Stimulated activated naive CD8-positive, alpha-beta T cell treated with anti-CD3 and anti-CD28 coated beads, Interleukin-15, Interleukin-2, amounts not matched to agents 100 ng/mL and 50 ng/mL, for 24 hours (primary cell): ENCODE measurements at regions not wholly inside any gene's neighbourhood (a gene's known extent, or its start where the extent isn't known, plus 50 kb on each side); places are given as distances from the start of the nearest gene placed in this dataset.
A peak's percentile ranks its signal among the peaks of the same experiment; 100 is the strongest.

Source experiments
- H3K27ac Mint-ChIP-seq: one replicate; pipeline ENCODE4 v1.8.0; 2021; ENCODE audit warnings: mild to moderate bottlenecking, mixed read lengths
- H3K27me3 Mint-ChIP-seq: one replicate; pipeline ENCODE4 v1.8.0; 2021; ENCODE audit warnings: mixed read lengths
- H3K36me3 Mint-ChIP-seq: one replicate; pipeline ENCODE4 v1.8.0; 2021; ENCODE audit warnings: low read depth, mixed read lengths
- H3K4me1 Mint-ChIP-seq: one replicate; pipeline ENCODE4 v1.8.0; 2021; ENCODE audit warnings: low read depth, mixed read lengths
- H3K4me3 Mint-ChIP-seq: one replicate; pipeline ENCODE4 v1.8.0; 2021; ENCODE audit warnings: mild to moderate bottlenecking, mixed read lengths
- H3K9me3 Mint-ChIP-seq: one replicate; pipeline ENCODE4 v1.8.0; 2021; ENCODE audit warnings: mixed read lengths

- no peaks in the 10 kb centered on the region for H3K9me3 Mint-ChIP-seq
- H3K4me3 Mint-ChIP-seq, result no peak overlapping the region
- no peaks in the 10 kb centered on the region for H3K36me3 Mint-ChIP-seq
- no peaks in the 10 kb centered on the region for H3K4me1 Mint-ChIP-seq
- no peak overlapping the region for H3K27ac Mint-ChIP-seq
- H3K27me3 Mint-ChIP-seq, result no peaks in the 10 kb centered on the region
Measured at GRCh38 chrX:39672405-39672804, 425.4 kb downstream of the BCOR start.

DNA sequence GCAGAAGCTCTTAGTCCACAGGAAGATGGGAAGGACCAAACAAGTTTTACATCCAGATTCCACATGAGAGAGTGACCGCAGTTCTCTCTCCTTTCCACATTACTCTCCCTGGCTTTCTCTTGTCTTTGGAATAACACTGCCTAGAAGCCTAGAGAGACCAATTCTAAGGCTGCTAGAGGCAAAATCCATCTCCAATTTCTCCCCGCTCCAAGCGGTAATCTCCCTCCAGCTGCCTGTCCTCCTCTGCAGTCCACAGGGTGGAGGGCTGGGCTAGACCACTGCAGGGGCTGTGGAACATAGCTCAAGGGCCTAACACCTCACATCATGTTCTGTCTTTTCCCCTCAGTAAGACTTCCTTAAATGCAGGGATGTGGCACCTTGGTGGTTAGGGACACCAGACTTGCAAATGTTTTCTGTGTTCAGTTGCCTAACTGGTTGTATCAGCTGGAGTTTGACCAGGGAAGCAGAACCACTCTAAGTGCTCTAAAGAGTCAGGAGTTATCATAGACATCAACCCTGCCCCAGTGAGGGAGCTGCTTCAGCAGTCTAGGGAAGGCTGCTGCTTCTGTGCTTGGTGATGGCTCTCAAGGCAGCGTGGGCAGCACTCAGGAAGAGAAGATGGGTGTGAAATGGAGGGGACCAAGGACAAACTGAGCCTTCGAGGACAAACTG lies 423.1 kb downstream of the BCOR start:
- no peaks in the 10 kb centered on the region for H3K9me3 Mint-ChIP-seq
- no peaks in the 10 kb centered on the region for H3K36me3 Mint-ChIP-seq
- no peaks in the 10 kb centered on the region for H3K4me1 Mint-ChIP-seq
- H3K4me3 Mint-ChIP-seq, result no peak overlapping the region
- H3K27ac Mint-ChIP-seq, result no peak overlapping the region
- no peaks in the 10 kb centered on the region for H3K27me3 Mint-ChIP-seq

GRCh38 chrX:39675162-39675553 lies 422.6 kb downstream of the BCOR start:
- H3K27ac Mint-ChIP-seq, result no peak overlapping the region
- no peaks in the 10 kb centered on the region for H3K27me3 Mint-ChIP-seq
- no peaks in the 10 kb centered on the region for H3K4me1 Mint-ChIP-seq
- H3K4me3 Mint-ChIP-seq, result no peak overlapping the region
- H3K36me3 Mint-ChIP-seq, result no peaks in the 10 kb centered on the region
- H3K9me3 Mint-ChIP-seq, result no peaks in the 10 kb centered on the region

DNA sequence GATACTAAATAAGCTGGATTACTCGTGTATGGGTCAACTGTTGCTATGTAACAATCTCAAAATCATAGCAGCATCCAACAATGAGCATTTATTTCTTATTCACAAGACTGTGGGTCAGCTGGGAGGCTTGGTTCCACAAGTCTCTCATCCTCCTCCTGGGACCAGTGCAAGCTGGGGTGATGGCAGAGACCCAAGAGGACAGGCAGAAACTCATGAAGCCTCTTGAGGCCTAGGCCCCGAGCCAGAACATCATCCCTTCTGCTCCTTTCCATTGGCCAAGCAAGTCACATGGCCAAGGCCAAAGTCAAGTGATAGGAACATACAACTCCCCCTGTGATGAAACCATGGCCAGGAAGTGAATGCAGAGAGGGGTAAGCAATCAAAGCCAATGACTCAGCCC lies 422.1 kb downstream of the BCOR start:
- H3K4me1 Mint-ChIP-seq, result no peaks in the 10 kb centered on the region
- H3K9me3 Mint-ChIP-seq, result no peaks in the 10 kb centered on the region
- no peaks in the 10 kb centered on the region for H3K36me3 Mint-ChIP-seq
- no peak overlapping the region for H3K27ac Mint-ChIP-seq
- H3K27me3 Mint-ChIP-seq, result no peaks in the 10 kb centered on the region
- H3K4me3 Mint-ChIP-seq, result no peak overlapping the region

GRCh38 chrX:39676434-39676833 lies 421.3 kb downstream of the BCOR start:
- no peaks in the 10 kb centered on the region for H3K4me1 Mint-ChIP-seq
- no peaks in the 10 kb centered on the region for H3K9me3 Mint-ChIP-seq
- no peaks in the 10 kb centered on the region for H3K36me3 Mint-ChIP-seq
- no peaks in the 10 kb centered on the region for H3K27me3 Mint-ChIP-seq
- no peak overlapping the region for H3K4me3 Mint-ChIP-seq
- no peak overlapping the region for H3K27ac Mint-ChIP-seq

GRCh38 chrX:39677585-39677977 lies 420.2 kb downstream of the BCOR start:
- no peaks in the 10 kb centered on the region for H3K9me3 Mint-ChIP-seq
- H3K27me3 Mint-ChIP-seq, result no peaks in the 10 kb centered on the region
- H3K27ac Mint-ChIP-seq, result no peak overlapping the region
- H3K4me1 Mint-ChIP-seq, result no peaks in the 10 kb centered on the region
- no peaks in the 10 kb centered on the region for H3K36me3 Mint-ChIP-seq
- no peak overlapping the region for H3K4me3 Mint-ChIP-seq

DNA sequence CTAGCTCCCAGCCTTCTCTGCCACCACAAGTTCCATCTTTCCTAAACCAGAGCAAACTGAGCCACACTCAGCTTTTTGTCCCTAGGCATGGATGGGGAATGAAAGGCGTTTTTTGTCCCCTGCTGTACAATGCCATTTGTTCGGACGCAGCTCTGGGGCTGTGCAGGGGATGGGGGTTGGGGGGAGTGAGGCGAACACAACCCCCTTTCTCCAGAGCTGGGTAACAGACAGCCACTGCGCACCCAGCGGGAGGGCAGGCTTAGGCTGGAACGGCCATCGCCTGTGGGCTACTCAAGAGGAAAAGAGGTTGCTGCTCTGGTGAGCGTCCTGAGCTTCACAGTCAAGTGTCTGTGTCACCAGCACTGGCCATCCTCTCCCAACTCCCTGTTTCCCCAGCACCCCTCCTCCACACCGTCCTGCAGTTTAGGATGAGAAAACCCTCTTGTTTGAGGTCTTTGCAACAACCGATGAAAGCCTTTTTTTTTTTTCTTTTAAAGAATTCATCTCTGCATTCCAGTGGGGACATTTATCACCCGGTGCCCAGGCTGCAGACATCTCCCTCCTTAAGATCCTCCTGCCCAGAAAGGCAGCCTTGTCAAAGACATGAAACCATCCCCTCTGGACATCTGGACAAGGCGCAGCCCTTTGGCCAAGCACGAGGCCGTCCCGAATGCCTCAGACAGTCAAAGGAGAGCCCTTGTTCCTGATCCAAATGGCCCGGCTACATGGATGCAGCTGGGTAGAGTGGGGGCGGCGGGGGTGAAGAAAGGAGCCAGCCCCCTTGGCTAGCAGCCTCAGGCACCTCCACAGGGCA lies 419.6 kb downstream of the BCOR start:
- Mint-ChIP-seq H3K4me3 (no peak overlapping the region), H3K27me3 (peaks cover 4% of the 10 kb centered on the region), H3K27ac (no peak overlapping the region), H3K4me1 (no peaks in the 10 kb centered on the region), H3K9me3 (no peaks in the 10 kb centered on the region), H3K36me3 (no peaks in the 10 kb centered on the region)

DNA sequence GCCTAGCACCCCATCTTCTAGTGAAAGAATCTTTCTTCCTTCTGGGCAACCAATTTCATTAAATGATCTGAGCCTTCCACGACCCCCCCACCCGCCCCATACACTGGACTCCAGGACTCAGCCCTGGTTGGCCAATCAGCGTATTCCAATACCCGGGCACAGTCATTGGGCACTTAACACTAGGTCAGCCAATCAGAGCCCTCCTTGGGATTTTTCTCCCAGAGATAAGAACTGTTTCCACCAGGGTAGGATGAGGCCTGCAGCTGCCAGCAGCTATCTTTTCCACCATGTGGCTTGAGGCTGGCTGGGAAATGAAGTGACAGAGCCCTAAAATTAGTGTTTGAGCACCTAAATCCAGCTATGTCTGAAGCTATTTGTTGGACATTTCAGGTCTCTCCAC lies 418.8 kb downstream of the BCOR start:
- Mint-ChIP-seq H3K36me3 (no peaks in the 10 kb centered on the region), H3K4me3 (no peak overlapping the region), H3K27ac (no peak overlapping the region), H3K4me1 (no peaks in the 10 kb centered on the region), H3K27me3 (peaks cover 4% of the 10 kb centered on the region), H3K9me3 (no peaks in the 10 kb centered on the region)

DNA sequence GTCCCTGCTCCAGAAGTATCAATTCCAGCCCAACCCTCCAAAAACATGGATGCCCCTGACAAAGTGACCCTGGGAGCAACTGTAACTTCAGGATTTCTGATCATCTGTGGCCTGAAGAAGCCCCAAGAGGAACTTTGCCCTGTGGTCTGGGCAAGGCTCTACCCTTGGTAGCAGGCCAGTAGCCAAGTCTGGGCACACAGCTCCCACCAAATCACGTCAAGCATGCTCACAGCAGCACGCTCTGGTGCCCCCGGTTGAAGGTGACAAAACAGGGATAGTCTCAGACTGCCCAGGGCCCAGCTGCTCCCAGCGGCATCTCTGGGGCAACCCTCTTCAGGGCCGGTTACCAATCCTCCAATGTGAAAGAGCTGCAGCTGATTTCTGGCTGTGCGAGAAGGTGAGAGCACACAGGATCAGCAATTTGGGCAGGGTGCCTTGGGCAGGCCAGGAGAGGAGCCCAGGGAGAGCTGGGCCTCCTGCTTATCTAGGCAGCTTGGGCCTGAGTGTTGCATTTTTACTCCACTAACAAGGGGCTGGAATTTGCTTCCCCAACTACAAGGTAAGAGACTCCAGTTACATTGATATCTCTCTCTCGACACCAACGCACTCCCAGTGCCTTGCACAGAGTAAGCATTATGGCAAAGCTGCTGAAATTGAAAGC lies 418.1 kb downstream of the BCOR start:
- no peaks in the 10 kb centered on the region for H3K36me3 Mint-ChIP-seq
- H3K27ac Mint-ChIP-seq, result no peak overlapping the region
- H3K4me1 Mint-ChIP-seq, result no peaks in the 10 kb centered on the region
- no peaks in the 10 kb centered on the region for H3K9me3 Mint-ChIP-seq
- H3K4me3 Mint-ChIP-seq, result no peak overlapping the region
- H3K27me3 Mint-ChIP-seq, result peaks cover 6% of the 10 kb centered on the region

GRCh38 chrX:39681885-39682284 lies 415.9 kb downstream of the BCOR start:
- Mint-ChIP-seq H3K4me1 (no peaks in the 10 kb centered on the region), H3K9me3 (no peaks in the 10 kb centered on the region), H3K27me3 (peaks cover 15% of the 10 kb centered on the region), H3K4me3 (no peak overlapping the region), H3K27ac (no peak overlapping the region), H3K36me3 (no peaks in the 10 kb centered on the region)

DNA sequence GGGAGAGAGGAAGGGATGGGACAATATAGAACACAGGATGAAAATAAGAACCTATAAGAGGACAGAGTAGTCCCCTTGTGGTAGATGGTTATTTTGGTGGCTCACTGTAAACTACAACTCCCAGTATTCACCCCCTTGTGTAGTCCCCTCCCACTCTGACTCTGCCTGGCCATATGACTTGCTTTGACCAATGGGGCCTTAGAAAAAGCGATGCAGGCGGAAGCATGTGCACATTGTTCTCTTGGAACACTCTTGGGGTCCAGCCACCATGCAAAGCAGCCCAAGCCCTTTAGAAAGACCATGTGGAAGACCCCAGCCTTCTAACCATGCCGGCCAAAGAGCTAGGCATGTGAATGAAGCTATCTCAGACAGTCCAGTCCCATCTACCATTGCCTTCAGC lies 415.0 kb downstream of the BCOR start:
- H3K4me3 Mint-ChIP-seq, result no peak overlapping the region
- H3K4me1 Mint-ChIP-seq, result no peaks in the 10 kb centered on the region
- no peaks in the 10 kb centered on the region for H3K9me3 Mint-ChIP-seq
- H3K36me3 Mint-ChIP-seq, result no peaks in the 10 kb centered on the region
- H3K27ac Mint-ChIP-seq, result no peak overlapping the region
- H3K27me3 Mint-ChIP-seq, result peaks cover 15% of the 10 kb centered on the region

GRCh38 chrX:39688219-39688575 lies 409.6 kb downstream of the BCOR start:
- Mint-ChIP-seq H3K9me3 (no peaks in the 10 kb centered on the region), H3K27ac (no peak overlapping the region), H3K27me3 (peaks cover 36% of the 10 kb centered on the region), H3K4me3 (peak overlapping the region; percentile 37), H3K36me3 (no peaks in the 10 kb centered on the region), H3K4me1 (peaks cover 4% of the 10 kb centered on the region)

DNA sequence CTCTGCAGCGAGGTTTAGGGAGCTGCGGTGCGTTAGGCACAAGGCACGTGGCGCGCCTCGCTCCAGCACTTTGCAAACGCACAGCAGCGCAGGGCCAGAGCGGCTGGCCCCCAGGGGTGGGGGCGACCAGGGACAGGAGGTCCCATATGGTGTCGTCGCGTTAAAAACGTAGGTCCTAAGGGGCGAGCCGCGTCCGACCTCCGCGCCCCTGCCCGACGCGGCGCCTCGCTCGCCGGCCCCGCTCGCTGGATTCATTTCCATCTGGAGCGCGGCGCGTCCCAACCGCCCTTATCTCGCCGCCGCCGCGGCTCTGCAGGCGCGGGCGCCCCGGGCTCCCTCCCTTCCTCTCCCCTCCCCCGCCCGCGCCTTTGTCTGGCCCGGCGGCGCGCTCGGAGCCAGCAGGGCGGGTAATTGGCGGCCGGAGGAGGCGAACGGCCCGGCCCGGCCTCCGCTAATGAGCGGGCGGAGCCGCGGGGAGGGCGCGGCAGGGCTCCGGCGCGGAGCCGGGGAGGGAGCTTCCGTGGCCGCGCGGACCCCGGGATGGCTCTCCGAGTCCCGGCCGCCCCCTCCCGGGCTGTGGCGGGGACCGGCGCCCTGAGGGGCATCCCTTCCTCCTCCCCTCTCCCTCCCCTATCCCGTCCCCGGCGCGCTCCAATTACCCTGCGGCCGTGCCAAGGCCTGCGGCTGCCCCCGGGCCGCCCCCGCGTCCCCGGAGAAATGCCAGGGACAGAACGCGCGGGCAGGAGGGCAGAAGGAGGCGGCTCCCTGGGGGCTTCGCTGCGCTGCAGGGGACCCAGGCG lies 409.0 kb downstream of the BCOR start:
- H3K4me1 Mint-ChIP-seq, result peaks cover 4% of the 10 kb centered on the region
- no peaks in the 10 kb centered on the region for H3K9me3 Mint-ChIP-seq
- peak overlapping the region; percentile 37 for H3K4me3 Mint-ChIP-seq
- H3K27ac Mint-ChIP-seq, result no peak overlapping the region
- peaks cover 36% of the 10 kb centered on the region for H3K27me3 Mint-ChIP-seq
- no peaks in the 10 kb centered on the region for H3K36me3 Mint-ChIP-seq

DNA sequence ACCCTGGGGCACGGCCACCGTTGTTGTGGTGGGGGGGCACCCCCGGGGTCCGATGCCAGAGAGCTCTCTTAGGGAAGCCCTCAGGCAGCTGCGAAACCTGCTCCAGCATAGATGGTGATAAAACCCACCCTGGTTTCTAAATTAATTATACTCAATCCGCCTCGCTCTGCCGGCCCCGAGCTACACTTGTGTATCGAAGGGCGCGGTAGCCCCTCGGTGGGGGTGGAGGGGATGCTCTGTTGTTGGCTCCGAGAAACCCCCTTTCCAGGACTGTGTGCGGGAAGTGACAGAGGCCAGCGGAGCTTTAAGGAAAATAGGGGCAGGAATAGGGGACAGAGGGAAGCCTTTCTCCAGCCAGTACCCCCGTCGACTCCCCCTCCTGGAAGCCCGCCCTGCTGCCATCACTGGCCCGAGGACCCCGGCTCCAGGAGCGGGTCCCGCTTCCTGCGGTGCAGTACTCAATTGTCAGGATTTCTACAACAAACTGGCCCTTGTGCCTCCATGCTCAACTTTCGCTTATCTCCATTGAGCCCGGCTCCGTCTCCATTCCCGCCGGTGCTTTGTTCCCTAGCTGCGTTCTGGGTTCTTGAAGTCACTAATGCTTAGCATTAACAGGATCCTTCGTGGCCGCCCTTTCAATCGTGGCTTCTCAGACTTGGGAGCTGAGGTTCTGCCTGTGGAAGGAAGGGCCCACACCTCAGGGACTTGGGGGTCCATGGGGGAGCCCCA lies 408.2 kb downstream of the BCOR start:
- Mint-ChIP-seq H3K27ac (no peak overlapping the region), H3K27me3 (peaks cover 34% of the 10 kb centered on the region), H3K4me3 (no peak overlapping the region)

More for the DNA sequence above, 408.2 kb downstream of the BCOR start:
- Mint-ChIP-seq H3K9me3 (no peaks in the 10 kb centered on the region), H3K36me3 (no peaks in the 10 kb centered on the region), H3K4me1 (peaks cover 4% of the 10 kb centered on the region)
